Astrocyte (in vitro differentiated cells and primary cell): ENCODE measurements at regions not wholly inside any gene's neighbourhood (a gene's known extent, or its start where the extent isn't known, plus 50 kb on each side); places are given as distances from the start of the nearest gene placed in this dataset.

Experiments used
- DNase-seq: peaks from one replicate; pipeline ENCODE4 v3.0.0-alpha.2; 2010; ENCODE audit warnings: low read depth
- FAIRE-seq: peaks from 2 replicates; lab custom pipeline; 2011; peaks lifted over from hg19 to GRCh38; lab: Jason Lieb, UNC
- H2AFZ ChIP-seq: 2 replicates; pipeline ENCODE4 v1.6.0; 2012; ENCODE audit warnings: low read depth, low read length, inconsistent platforms
- H3K27ac ChIP-seq: 2 replicates; pipeline ENCODE4 v1.5.1; 2011; ENCODE audit warnings: low read depth, low read length, inconsistent platforms
- H3K27me3 ChIP-seq: 2 replicates; pipeline ENCODE4 v1.6.0; 2011; ENCODE audit warnings: low read length, inconsistent platforms; ENCODE audit not compliant: insufficient read depth
- H3K36me3 ChIP-seq: 2 replicates; pipeline ENCODE4 v1.5.1; 2011; ENCODE audit warnings: low read length, inconsistent platforms; ENCODE audit not compliant: insufficient read depth
- H3K4me1 ChIP-seq: 2 replicates; pipeline ENCODE4 v1.5.1; 2011; ENCODE audit warnings: low read length, inconsistent platforms; ENCODE audit not compliant: insufficient read depth
- H3K4me2 ChIP-seq: 2 replicates; pipeline ENCODE4 v1.6.0; 2012; ENCODE audit warnings: low read length, inconsistent platforms
- H3K4me3 ChIP-seq: 2 replicates; pipeline ENCODE4 v1.5.1; 2011; ENCODE audit warnings: low read depth, mild to moderate bottlenecking, low read length, inconsistent platforms; ENCODE audit not compliant: insufficient read depth
- H3K79me2 ChIP-seq: 2 replicates; pipeline ENCODE4 v1.6.0; 2012; ENCODE audit warnings: mild to moderate bottlenecking, low read length, inconsistent platforms; ENCODE audit not compliant: insufficient read depth
- H3K9ac ChIP-seq: 2 replicates; pipeline ENCODE4 v1.6.0; 2012; ENCODE audit warnings: mild to moderate bottlenecking, low read length, inconsistent platforms
- H3K9me3 ChIP-seq: 2 replicates; pipeline ENCODE4 v1.5.1; 2012; ENCODE audit warnings: low read depth, mild to moderate bottlenecking, low read length, inconsistent platforms; ENCODE audit not compliant: insufficient read depth
- H4K20me1 ChIP-seq: 2 replicates; pipeline ENCODE4 v1.6.0; 2012; ENCODE audit warnings: low read length, inconsistent platforms; ENCODE audit not compliant: insufficient read depth
- H3K27ac Mint-ChIP-seq: one replicate; pipeline ENCODE4 v1.8.0; 2021; ENCODE audit warnings: mild to moderate bottlenecking, mixed read lengths; ENCODE audit not compliant: unreplicated experiment
- H3K27me3 Mint-ChIP-seq: one replicate; pipeline ENCODE4 v1.8.0; 2021; ENCODE audit warnings: low read depth, mixed read lengths; ENCODE audit not compliant: unreplicated experiment
- H3K36me3 Mint-ChIP-seq: one replicate; pipeline ENCODE4 v1.8.0; 2021; ENCODE audit warnings: low read depth, mixed read lengths; ENCODE audit not compliant: unreplicated experiment
- H3K4me1 Mint-ChIP-seq: one replicate; pipeline ENCODE4 v1.8.0; 2021; ENCODE audit warnings: low read depth, mixed read lengths; ENCODE audit not compliant: unreplicated experiment
- H3K4me3 Mint-ChIP-seq: one replicate; pipeline ENCODE4 v1.8.0; 2021; ENCODE audit warnings: mild to moderate bottlenecking, moderate library complexity, mixed read lengths; ENCODE audit not compliant: unreplicated experiment
- H3K9me3 Mint-ChIP-seq: one replicate; pipeline ENCODE4 v1.8.0; 2021; ENCODE audit warnings: mild to moderate bottlenecking, mixed read lengths; ENCODE audit not compliant: unreplicated experiment
- EZH2 ChIP-seq: IDR thresholded peaks from 2 replicates; pipeline ENCODE4 v1.6.1; 2012; ENCODE audit warnings: mild to moderate bottlenecking, low read length, inconsistent platforms; ENCODE audit not compliant: insufficient read depth
- TF ChIP-seq, protein P1 (sequence below): IDR thresholded peaks from 2 replicates; pipeline ENCODE4 v1.5.1; 2011; ENCODE audit warnings: low read depth, mild to moderate bottlenecking, inconsistent platforms, low read length, moderate library complexity; ENCODE audit not compliant: insufficient read depth

DNA sequence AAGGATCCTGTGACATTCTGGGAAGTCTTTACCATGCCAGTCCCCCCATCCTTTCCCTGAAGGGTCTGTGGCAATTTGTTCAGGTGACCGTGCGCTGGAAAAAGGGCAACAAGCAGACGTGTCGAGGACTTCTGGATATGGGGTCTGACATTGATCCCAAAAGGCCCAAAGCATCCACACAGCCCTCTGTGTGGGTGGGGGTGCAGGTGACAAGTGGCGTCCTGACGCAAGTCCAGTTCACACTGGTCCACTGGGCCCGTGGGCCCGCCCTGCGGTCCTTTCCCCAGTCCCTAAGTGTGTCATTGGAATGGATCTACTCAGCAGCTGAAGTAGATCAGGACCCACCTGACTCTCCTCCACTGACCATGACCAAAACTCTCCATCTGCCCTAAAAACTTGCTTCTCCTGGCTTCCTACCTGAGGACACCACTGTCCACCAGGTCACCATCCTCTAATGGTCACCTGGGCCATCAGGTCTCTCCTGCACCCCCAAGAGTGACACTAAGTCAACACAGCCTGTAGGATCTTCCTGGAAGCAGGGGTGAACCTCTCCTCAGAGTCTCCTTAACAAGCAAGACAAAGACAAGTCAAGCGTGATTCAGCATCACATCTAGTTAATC lies 85.6 kb upstream of the SLC66A3 start:
- DNase-seq (no peak), FAIRE-seq (no peak)
- Mint-ChIP-seq H3K9me3 (peaks cover 6% of the 10 kb centered on the region), H3K27me3 (peaks cover 8% of the 10 kb centered on the region), H3K36me3 (no peaks in the 10 kb centered on the region), H3K27ac (no peak overlapping the region), H3K4me1 (peaks cover 7% of the 10 kb centered on the region), H3K4me3 (no peak overlapping the region)
- Histone ChIP-seq H3K79me2 (no peaks in the 10 kb centered on the region), H3K27ac (no peak overlapping the region), H3K36me3 (no peaks in the 10 kb centered on the region), H3K9me3 (no peaks in the 10 kb centered on the region), H3K4me2 (no peak overlapping the region), H3K27me3 (peaks cover 10% of the 10 kb centered on the region), H3K9ac (no peak overlapping the region), H3K4me1 (no peaks in the 10 kb centered on the region), H2AFZ (no peak overlapping the region), H4K20me1 (no peaks in the 10 kb centered on the region), H3K4me3 (no peak overlapping the region)
- no peak for TF ChIP-seq EZH2
- TF ChIP-seq, protein P1, sequence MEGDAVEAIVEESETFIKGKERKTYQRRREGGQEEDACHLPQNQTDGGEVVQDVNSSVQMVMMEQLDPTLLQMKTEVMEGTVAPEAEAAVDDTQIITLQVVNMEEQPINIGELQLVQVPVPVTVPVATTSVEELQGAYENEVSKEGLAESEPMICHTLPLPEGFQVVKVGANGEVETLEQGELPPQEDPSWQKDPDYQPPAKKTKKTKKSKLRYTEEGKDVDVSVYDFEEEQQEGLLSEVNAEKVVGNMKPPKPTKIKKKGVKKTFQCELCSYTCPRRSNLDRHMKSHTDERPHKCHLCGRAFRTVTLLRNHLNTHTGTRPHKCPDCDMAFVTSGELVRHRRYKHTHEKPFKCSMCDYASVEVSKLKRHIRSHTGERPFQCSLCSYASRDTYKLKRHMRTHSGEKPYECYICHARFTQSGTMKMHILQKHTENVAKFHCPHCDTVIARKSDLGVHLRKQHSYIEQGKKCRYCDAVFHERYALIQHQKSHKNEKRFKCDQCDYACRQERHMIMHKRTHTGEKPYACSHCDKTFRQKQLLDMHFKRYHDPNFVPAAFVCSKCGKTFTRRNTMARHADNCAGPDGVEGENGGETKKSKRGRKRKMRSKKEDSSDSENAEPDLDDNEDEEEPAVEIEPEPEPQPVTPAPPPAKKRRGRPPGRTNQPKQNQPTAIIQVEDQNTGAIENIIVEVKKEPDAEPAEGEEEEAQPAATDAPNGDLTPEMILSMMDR: no peak

DNA sequence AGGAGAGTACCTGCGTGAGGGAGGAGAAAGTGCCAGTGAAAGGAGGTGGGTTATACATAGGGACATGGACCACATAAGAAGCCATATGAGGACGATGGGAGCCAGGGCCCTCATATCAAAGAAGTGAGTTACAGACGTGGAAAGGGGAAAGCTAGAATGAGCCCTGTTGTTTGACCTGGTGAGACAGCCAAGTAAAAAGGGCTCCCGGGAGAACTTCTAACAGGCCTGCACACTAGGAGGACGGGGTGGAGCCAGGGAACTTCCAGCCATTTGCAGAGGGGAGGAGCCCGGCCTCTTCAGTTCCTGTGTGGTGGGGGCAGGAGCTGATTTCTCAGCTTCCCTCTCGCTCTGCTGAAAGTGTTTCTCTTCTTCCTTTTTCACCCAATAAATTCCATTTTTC lies 84.1 kb upstream of the SLC66A3 start:
- H3K36me3 ChIP-seq: no peaks in the 10 kb centered on the region
- Mint-ChIP-seq H3K4me3 (no peak overlapping the region), H3K9me3 (peaks cover 6% of the 10 kb centered on the region), H3K36me3 (no peaks in the 10 kb centered on the region), H3K4me1 (peaks cover 7% of the 10 kb centered on the region), H3K27me3 (peaks cover 5% of the 10 kb centered on the region), H3K27ac (no peak overlapping the region)
- H3K4me1 ChIP-seq: no peaks in the 10 kb centered on the region
- no peak overlapping the region for H3K9ac ChIP-seq
- no peak overlapping the region for H2AFZ ChIP-seq
- TF ChIP-seq EZH2: no peak
- TF ChIP-seq, protein P1: no peak
- no peaks in the 10 kb centered on the region for H4K20me1 ChIP-seq
- H3K27ac ChIP-seq: no peak overlapping the region
- DNase-seq (no peak), FAIRE-seq (no peak)
- H3K9me3 ChIP-seq: no peaks in the 10 kb centered on the region
- no peak overlapping the region for H3K4me3 ChIP-seq
- H3K79me2 ChIP-seq: no peaks in the 10 kb centered on the region
- no peak overlapping the region for H3K4me2 ChIP-seq
- peaks cover under 1% of the 10 kb centered on the region for H3K27me3 ChIP-seq

- DNase-seq (no peak), FAIRE-seq (no peak)
- H3K4me2 ChIP-seq: no peak overlapping the region
- H3K9me3 Mint-ChIP-seq: peaks cover 4% of the 10 kb centered on the region
- H3K27me3 ChIP-seq: no peaks in the 10 kb centered on the region
- H3K27ac ChIP-seq: no peak overlapping the region
- no peak overlapping the region for H2AFZ ChIP-seq
- no peaks in the 10 kb centered on the region for H3K36me3 Mint-ChIP-seq
- no peak overlapping the region for H3K4me3 Mint-ChIP-seq
- no peaks in the 10 kb centered on the region for H3K4me1 ChIP-seq
- no peak overlapping the region for H3K9ac ChIP-seq
- H3K79me2 ChIP-seq: no peaks in the 10 kb centered on the region
- H3K27ac Mint-ChIP-seq: no peak overlapping the region
- H3K4me1 Mint-ChIP-seq: peaks cover 7% of the 10 kb centered on the region
- no peaks in the 10 kb centered on the region for H3K36me3 ChIP-seq
- no peaks in the 10 kb centered on the region for H4K20me1 ChIP-seq
- no peak for TF ChIP-seq EZH2
- TF ChIP-seq, protein P1: no peak
- H3K4me3 ChIP-seq: no peak overlapping the region
- no peaks in the 10 kb centered on the region for H3K9me3 ChIP-seq
- peaks cover 7% of the 10 kb centered on the region for H3K27me3 Mint-ChIP-seq
These were observed 83.3 kb upstream of the SLC66A3 start for GRCh38 chr2:11071939-11072338.
